Right lobe of liver (tissue), 6 donors: ENCODE measurements at regions not wholly inside any gene's neighbourhood (a gene's known extent, or its start where the extent isn't known, plus 50 kb on each side); places are given as distances from the start of the nearest gene placed in this dataset.

Experiments used
- ATAC-seq, 4 donors: fragments of 200-7000 bp; cut with Tn5 transposase; one replicate each; pipeline ENCODE4 v1.9.1; 2020; ENCODE audit warnings: mild to moderate bottlenecking in 4 of 4, moderate library complexity in 4 of 4
- DNase-seq, 3 donors: peaks; one replicate each; pipeline ENCODE4 v3.0.0-alpha.2; 2020
- H3K27ac ChIP-seq, 3 donors: fragments of 200-600 bp; one replicate each; pipeline ENCODE4 v1.8.0; 2022
- H3K27me3 ChIP-seq, 2 donors: fragments of 200-600 bp; one replicate each; pipeline ENCODE4 v1.8.0; 2022
- H3K36me3 ChIP-seq, 4 donors: fragments of 200-600 bp; sonication (generic) in 1 of 4; one replicate each; pipeline versions ENCODE4 v1.5.1 to v1.8.0; 2017 to 2022; ENCODE audit warnings: control low read depth in 1 of 4
- H3K4me1 ChIP-seq, 4 donors: fragments of 200-600 bp; sonication (generic) in 1 of 4; one replicate each; pipeline versions ENCODE4 v1.5.1 to v1.8.0; 2017 to 2022; ENCODE audit warnings: control low read depth in 1 of 4
- H3K4me3 ChIP-seq, 3 donors: fragments of 200-600 bp; one replicate each; pipeline ENCODE4 v1.8.0; 2022
- H3K9me3 ChIP-seq, 4 donors: fragments of 200-600 bp; sonication (generic) in 1 of 4; one replicate each; pipeline versions ENCODE4 v1.5.1 to v1.8.0; 2017 to 2022; ENCODE audit warnings: control low read depth in 1 of 4
- POLR2A ChIP-seq: fragments of 450-650 bp; IDR thresholded peaks from one replicate; pipeline ENCODE4 v1.6.1; 2017; ENCODE audit warnings: antibody characterized with exemption, mild to moderate bottlenecking
- WGBS: methylation state at CpG from one replicate; pipeline ENCODE4 v1.1.6; 2018; ENCODE audit warnings: low coverage, low lambda C conversion rate; ENCODE audit not compliant: insufficient coverage; ENCODE audit errors: missing lambda C conversion rate; 5-methylcytosine and 5-hydroxymethylcytosine counted together
- intact Hi-C, 2 donors: fragments of 100-400 bp; cut with DNase I; formaldehyde crosslinking; loops; one replicate each; pipeline versions ENCODE4 v1.11.2 to v1.14.1; 2022
- TF ChIP-seq, protein P1 (sequence below), 4 donors: fragments of 200-600 bp in 3 of 4; fragments of 450-650 bp in 1 of 4; IDR thresholded peaks; one replicate each; pipeline versions ENCODE4 v1.5.1 to v1.8.0; 2016 to 2022; ENCODE audit warnings: antibody characterized with exemption in 4 of 4, mild to moderate bottlenecking in 2 of 4
- donor health status: DM: no; HTN: yes; CAD: no.
- donor health status: DM: no; HTN: no; CAD: no.
- donor health status: DM: no; HTN: no; CAD: no.
- donor health status: DM: no; HTN: yes; CAD: no.
- donor health status: DM: no; HTN: yes; CAD: no.

DNA sequence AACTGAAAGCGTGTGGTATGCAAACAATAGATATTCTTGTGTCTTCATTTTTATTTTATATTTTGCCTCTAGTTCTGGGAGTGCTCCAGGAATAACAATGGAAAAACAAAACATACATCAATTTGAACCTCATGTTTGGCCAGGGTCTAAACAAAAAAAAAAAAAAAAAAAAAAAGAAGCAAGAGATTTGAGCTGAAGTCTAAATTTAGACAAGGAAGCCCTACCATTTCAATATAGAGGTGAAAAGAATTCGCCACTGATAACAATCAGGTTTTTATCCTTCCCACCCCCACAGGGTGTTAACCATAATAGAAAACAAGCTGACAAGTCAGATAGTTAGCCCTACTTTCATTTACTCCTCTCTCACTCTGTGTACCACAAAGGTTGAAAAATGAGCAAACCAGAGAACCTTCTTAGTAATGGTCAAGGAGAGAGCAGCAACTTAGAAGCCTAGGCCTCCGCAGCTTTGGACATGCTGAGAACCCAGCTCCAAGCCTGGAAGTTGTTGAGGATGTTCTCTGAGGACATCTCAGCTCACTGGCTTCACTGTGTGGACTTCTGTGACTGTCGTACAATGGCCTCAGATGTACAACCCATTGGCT is 118.2 kb upstream of the HMHB1 start:
- 78% methylated on average over 3 of the region's 4 CpGs for WGBS
- Histone ChIP-seq H3K36me3 (no peaks in the 10 kb centered on the region), H3K27me3 (no peaks in the 10 kb centered on the region), H3K27ac (no peak overlapping the region), H3K9me3 (no peaks in the 10 kb centered on the region), H3K4me3 (no peak overlapping the region), H3K4me1 (peaks cover 0 to 12% (median 0%) of the 10 kb centered on the region in 4 donors)
- intact Hi-C loops: no loop called here
- TF ChIP-seq, protein P1, sequence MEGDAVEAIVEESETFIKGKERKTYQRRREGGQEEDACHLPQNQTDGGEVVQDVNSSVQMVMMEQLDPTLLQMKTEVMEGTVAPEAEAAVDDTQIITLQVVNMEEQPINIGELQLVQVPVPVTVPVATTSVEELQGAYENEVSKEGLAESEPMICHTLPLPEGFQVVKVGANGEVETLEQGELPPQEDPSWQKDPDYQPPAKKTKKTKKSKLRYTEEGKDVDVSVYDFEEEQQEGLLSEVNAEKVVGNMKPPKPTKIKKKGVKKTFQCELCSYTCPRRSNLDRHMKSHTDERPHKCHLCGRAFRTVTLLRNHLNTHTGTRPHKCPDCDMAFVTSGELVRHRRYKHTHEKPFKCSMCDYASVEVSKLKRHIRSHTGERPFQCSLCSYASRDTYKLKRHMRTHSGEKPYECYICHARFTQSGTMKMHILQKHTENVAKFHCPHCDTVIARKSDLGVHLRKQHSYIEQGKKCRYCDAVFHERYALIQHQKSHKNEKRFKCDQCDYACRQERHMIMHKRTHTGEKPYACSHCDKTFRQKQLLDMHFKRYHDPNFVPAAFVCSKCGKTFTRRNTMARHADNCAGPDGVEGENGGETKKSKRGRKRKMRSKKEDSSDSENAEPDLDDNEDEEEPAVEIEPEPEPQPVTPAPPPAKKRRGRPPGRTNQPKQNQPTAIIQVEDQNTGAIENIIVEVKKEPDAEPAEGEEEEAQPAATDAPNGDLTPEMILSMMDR (IDR thresholded peaks at IDR 0.05): no peak
- no peak for TF ChIP-seq POLR2A
- ATAC-seq: peak in 3 of 4 donors; percentile 22 to 42 (median 25)
- no peak for DNase-seq

DNA sequence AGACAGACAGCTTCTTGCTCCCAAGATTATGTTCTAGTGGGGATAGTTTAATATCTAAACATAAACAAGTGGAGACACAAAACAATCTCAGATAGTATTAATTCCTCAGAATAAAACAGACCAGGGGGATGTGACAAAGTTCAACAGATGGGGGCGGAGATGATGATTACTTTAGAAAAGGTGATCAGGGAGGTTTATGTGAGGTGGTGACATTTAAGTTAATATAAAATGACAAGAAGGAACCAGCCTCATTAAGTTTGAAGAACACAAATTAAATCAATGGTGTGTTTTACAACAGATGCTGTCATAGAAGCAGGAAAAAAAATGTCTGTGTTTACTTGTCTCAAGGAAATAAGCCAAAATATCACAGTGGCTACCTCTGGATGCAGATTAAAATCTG is 119.6 kb upstream of the HMHB1 start:
- Histone ChIP-seq H3K27me3 (no peaks in the 10 kb centered on the region), H3K9me3 (no peaks in the 10 kb centered on the region), H3K27ac (no peak overlapping the region), H3K4me3 (no peak overlapping the region), H3K4me1 (peaks cover 0 to 12% (median 0%) of the 10 kb centered on the region in 4 donors), H3K36me3 (no peaks in the 10 kb centered on the region)
- intact Hi-C loops: no loop called here
- no peak for DNase-seq
- peak in 1 of 4 donors; percentile 38 for ATAC-seq
- TF ChIP-seq, protein P1 (IDR thresholded peaks at IDR 0.05): no peak
- TF ChIP-seq POLR2A: no peak
- 33% methylated on average over 1 of the region's 1 CpG for WGBS

DNA sequence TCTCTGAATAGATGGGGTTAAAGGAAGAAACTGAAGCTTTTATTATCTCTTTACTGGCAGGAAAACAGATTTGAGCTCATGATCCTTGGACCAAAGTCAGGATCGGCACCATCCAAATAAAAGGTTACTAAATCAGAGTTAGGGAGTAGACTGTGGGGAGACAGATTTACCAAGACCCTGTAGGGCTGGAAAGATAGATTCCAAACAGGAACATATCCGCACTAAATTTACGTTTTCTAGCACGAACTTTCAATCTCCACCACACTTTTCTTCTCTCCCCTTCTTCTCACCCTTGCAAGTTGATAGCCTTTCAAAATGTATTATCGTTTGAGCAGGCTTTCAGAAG is 120.0 kb upstream of the HMHB1 start:
- Histone ChIP-seq H3K36me3 (no peaks in the 10 kb centered on the region), H3K4me1 (peaks cover 0 to 12% (median 0%) of the 10 kb centered on the region in 4 donors), H3K4me3 (no peak overlapping the region), H3K27ac (no peak overlapping the region), H3K9me3 (no peaks in the 10 kb centered on the region), H3K27me3 (no peaks in the 10 kb centered on the region)
- TF ChIP-seq, protein P1 (IDR thresholded peaks at IDR 0.05): no peak
- no peak for TF ChIP-seq POLR2A
- DNase-seq (no peak), ATAC-seq (peak; percentile 65 to 88 (median 81))
- intact Hi-C loops: no loop called here
- 18% methylated on average over 5 of the region's 5 CpGs for WGBS

DNA sequence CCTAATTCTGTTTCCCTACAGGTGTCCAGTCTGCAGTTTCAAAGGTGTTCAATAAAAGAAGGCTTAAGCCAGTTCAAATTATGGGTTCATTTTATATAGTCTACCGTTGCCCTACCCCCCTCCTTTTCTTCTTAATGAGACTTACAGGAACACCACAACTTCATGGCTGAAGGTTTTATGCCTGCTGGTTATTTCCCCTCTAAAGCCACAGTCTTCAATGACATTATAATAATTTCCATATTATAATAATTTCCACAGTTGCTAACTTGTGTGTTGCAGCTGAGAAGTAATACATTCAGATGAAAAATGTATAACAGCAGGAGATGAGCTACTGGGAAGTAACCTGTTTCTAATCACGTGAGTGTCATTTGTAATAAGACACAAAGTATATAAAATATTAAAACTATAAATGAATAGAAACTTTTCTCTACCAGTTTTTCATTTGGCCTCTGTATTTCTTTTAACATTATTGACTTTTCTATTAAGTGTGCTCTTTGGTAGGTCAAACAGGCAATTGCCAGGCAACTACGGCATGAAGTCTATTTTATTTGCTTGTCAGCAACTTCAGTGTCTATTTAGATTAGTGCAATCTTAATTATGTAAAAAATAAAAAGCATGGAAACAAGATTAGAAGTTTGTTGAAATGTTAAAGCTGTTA is 120.5 kb upstream of the HMHB1 start:
- Histone ChIP-seq H3K27ac (no peak overlapping the region), H3K27me3 (no peaks in the 10 kb centered on the region), H3K36me3 (no peaks in the 10 kb centered on the region), H3K9me3 (no peaks in the 10 kb centered on the region), H3K4me1 (peaks cover 0 to 12% (median 0%) of the 10 kb centered on the region in 4 donors), H3K4me3 (no peak overlapping the region)
- intact Hi-C loops: no loop called here
- TF ChIP-seq POLR2A: no peak
- TF ChIP-seq, protein P1 (IDR thresholded peaks at IDR 0.05): no peak
- ATAC-seq (peak in 3 of 4 donors; percentile 36 to 68 (median 57)), DNase-seq (no peak)
- 42% methylated on average over 3 of the region's 3 CpGs for WGBS
